Activated CD4-positive, alpha-beta T cell treated with anti-CD3 and anti-CD28 coated beads for 4 hours (primary cell): ENCODE measurements at regions not wholly inside any gene's neighbourhood (a gene's known extent, or its start where the extent isn't known, plus 50 kb on each side); places are given as distances from the start of the nearest gene placed in this dataset.

Experiments used
- DNase-seq, 2 donors: peaks; one replicate each; pipeline ENCODE4 v3.0.0-alpha.2; 2020

DNA sequence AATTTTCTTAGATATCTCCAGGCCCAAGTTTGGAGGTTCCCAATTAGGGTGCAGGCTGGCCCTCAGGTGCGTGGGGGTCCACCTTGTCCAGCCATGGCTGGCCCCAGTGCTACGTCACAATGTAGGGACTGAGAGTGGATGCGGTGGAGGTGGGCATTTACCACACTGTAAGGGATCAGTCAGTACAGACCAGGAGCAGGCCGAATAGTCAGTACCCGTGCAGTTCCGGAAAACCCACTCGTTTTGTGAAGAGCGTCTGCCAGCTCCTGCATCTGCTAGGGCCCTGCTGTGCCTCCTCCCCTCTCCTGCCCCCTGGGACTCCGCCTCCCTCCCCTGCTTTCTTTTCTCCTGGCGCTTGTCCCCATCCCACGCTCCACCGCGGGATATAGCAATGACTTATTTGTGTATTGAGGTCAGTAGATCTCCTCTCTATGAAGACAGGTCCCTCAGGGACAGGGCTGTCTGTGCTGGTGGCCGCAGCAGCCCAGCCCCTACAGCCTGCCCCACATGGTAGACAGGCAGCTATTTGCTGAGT, 50.4 kb upstream of the SEPTIN5 start:
- no peak for DNase-seq

DNA sequence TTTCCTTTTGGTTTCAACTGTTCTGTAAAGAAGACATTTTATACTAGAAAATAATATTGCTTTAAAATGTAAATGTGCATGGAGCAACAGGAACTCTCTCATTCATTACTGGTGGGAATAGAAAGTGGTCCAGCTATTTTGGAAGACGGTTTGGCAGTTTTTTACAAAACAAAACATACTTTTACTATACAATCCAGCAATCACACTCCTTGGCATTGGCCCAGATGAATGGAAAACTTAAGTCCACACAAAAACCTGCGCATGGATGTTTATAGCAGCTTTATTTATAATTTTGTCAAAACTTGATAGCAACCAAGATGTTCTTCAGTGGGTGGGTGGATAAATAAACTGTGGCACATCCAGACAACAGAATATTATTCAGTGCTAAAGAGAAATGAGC, 49.9 kb upstream of the SEPTIN5 start:
- no peak for DNase-seq
